M059J (cell line): ENCODE measurements at regions not wholly inside any gene's neighbourhood (a gene's known extent, or its start where the extent isn't known, plus 50 kb on each side); places are given as distances from the start of the nearest gene placed in this dataset.
A peak's percentile ranks its signal among the peaks of the same experiment; 100 is the strongest.

Experiments
- DNase-seq: peaks from one replicate; pipeline ENCODE4 v3.0.0-alpha.2; 2012; ENCODE audit warnings: low read depth

GRCh38 chr6:140601021-140601808 is 1226.8 kb upstream of the CITED2 start:
- no peak for DNase-seq

- DNase-seq: no peak
Observed at GRCh38 chr6:140599916-140600315, 1225.5 kb upstream of the CITED2 start.

- DNase-seq: peak; percentile 66
Observed at GRCh38 chr6:140597181-140597580, 1222.7 kb upstream of the CITED2 start.

GRCh38 chr6:140594806-140595128 is 1220.3 kb upstream of the CITED2 start:
- DNase-seq: no peak

GRCh38 chr6:140592877-140593276 is 1218.4 kb upstream of the CITED2 start:
- no peak for DNase-seq

GRCh38 chr6:140590641-140591040 is 1216.2 kb upstream of the CITED2 start:
- peak; percentile 58 for DNase-seq

- DNase-seq: peak; percentile 29
Observed at GRCh38 chr6:140586426-140587061, 1212.1 kb upstream of the CITED2 start.

GRCh38 chr6:140581601-140582000 is 1207.2 kb upstream of the CITED2 start:
- peak; percentile 79 for DNase-seq

- no peak for DNase-seq
Observed at GRCh38 chr6:140579918-140580317, 1205.5 kb upstream of the CITED2 start.

GRCh38 chr6:140576004-140576555 is 1201.6 kb upstream of the CITED2 start:
- DNase-seq: no peak

- peak; percentile 47 for DNase-seq
Observed at GRCh38 chr6:140572867-140573266, 1198.4 kb upstream of the CITED2 start.

- DNase-seq: peak; percentile 99
Observed at GRCh38 chr6:140572129-140572528, 1197.7 kb upstream of the CITED2 start.

GRCh38 chr6:140571145-140571544 is 1196.7 kb upstream of the CITED2 start:
- no peak for DNase-seq

- DNase-seq: peak; percentile 55
Observed at GRCh38 chr6:140567466-140567865, 1193.0 kb upstream of the CITED2 start.

GRCh38 chr6:140566781-140567277 is 1192.4 kb upstream of the CITED2 start:
- DNase-seq: peak; percentile 87

- DNase-seq: no peak
Observed at GRCh38 chr6:140563728-140564127, 1189.3 kb upstream of the CITED2 start.

GRCh38 chr6:140561701-140562100 is 1187.3 kb upstream of the CITED2 start:
- DNase-seq: no peak

GRCh38 chr6:140560671-140561070 is 1186.2 kb upstream of the CITED2 start:
- DNase-seq: no peak

GRCh38 chr6:140559458-140559857 is 1185.0 kb upstream of the CITED2 start:
- DNase-seq: no peak

GRCh38 chr6:140554421-140554820 is 1180.0 kb upstream of the CITED2 start:
- peak; percentile 75 for DNase-seq

GRCh38 chr6:140548366-140548765 is 1173.9 kb upstream of the CITED2 start:
- peak; percentile 43 for DNase-seq

- peak; percentile 96 for DNase-seq
Observed at GRCh38 chr6:140546640-140547039, 1172.2 kb upstream of the CITED2 start.

- no peak for DNase-seq
Observed at GRCh38 chr6:140544431-140544830, 1170.0 kb upstream of the CITED2 start.
